SKM-1 (cell line): ENCODE measurements at regions not wholly inside any gene's neighbourhood (a gene's known extent, or its start where the extent isn't known, plus 50 kb on each side); places are given as distances from the start of the nearest gene placed in this dataset.
"Not testable (repeated sequence)": the region's sequence is repeated elsewhere in the genome, so short reads cannot be mapped to it uniquely, and the experiment has no call there.

ENCODE experiments used
- DNase-seq: peaks from one replicate; lab custom pipeline; 2025; ENCODE audit not compliant: unreplicated experiment; lab: John Stamatoyannopoulos, UW

- not testable (repeated sequence) for DNase-seq
These were observed 65.7 kb upstream of the DCD start for GRCh38 chr12:54713876-54714275.

GRCh38 chr12:54711669-54712068, 63.5 kb upstream of the DCD start:
- no peak for DNase-seq

GRCh38 chr12:54708826-54709225, 60.7 kb upstream of the DCD start:
- DNase-seq, result no peak

- DNase-seq, result no peak
These were observed 56.0 kb upstream of the DCD start for GRCh38 chr12:54704202-54704601.

- peak; percentile 21 for DNase-seq
These were observed 53.9 kb upstream of the DCD start for GRCh38 chr12:54701940-54702592.

GRCh38 chr12:54700849-54701248, 52.7 kb upstream of the DCD start:
- DNase-seq, result no peak

GRCh38 chr12:54700301-54700700, 52.1 kb upstream of the DCD start:
- DNase-seq, result no peak
